ENCODE measurements at regions not wholly inside any gene's neighbourhood (a gene's known extent, or its start where the extent isn't known, plus 50 kb on each side); places are given as distances from the start of the nearest gene placed in this dataset.
A peak's percentile ranks its signal among the peaks of the same experiment; 100 is the strongest.
"Not testable (repeated sequence)": the region's sequence is repeated elsewhere in the genome, so short reads cannot be mapped to it uniquely, and the experiment has no call there.

GRCh38 chr20:47854687-47855212, 69.5 kb upstream of the SULF2 start:
- Histone ChIP-seq H3K27me3 (peaks cover 0 to 10% of the 10 kb centered on the region in 2 donors), H3K36me3 (no peaks in the 10 kb centered on the region), H3K4me1 (no peaks in the 10 kb centered on the region), H3K4me3 (no peak overlapping the region), H3K27ac (no peak overlapping the region), H3K9me3 (no peaks in the 10 kb centered on the region)
- intact Hi-C loops (cut with DNase I) = no loop called here
- ATAC-seq (peak; percentile 53), DNase-seq (no peak)
- TF ChIP-seq, protein P1, sequence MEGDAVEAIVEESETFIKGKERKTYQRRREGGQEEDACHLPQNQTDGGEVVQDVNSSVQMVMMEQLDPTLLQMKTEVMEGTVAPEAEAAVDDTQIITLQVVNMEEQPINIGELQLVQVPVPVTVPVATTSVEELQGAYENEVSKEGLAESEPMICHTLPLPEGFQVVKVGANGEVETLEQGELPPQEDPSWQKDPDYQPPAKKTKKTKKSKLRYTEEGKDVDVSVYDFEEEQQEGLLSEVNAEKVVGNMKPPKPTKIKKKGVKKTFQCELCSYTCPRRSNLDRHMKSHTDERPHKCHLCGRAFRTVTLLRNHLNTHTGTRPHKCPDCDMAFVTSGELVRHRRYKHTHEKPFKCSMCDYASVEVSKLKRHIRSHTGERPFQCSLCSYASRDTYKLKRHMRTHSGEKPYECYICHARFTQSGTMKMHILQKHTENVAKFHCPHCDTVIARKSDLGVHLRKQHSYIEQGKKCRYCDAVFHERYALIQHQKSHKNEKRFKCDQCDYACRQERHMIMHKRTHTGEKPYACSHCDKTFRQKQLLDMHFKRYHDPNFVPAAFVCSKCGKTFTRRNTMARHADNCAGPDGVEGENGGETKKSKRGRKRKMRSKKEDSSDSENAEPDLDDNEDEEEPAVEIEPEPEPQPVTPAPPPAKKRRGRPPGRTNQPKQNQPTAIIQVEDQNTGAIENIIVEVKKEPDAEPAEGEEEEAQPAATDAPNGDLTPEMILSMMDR (IDR thresholded peaks at IDR 0.05) = no peak

GRCh38 chr20:47851774-47852173, 66.5 kb upstream of the SULF2 start:
- ATAC-seq = no peak
- TF ChIP-seq, protein P1 (IDR thresholded peaks at IDR 0.05) = no peak
- H3K36me3 ChIP-seq = no peaks in the 10 kb centered on the region
- H3K27ac ChIP-seq = no peak overlapping the region
- intact Hi-C loops (cut with DNase I) = no loop called here
- no peaks in the 10 kb centered on the region for H3K9me3 ChIP-seq
- H3K27me3 ChIP-seq = peaks cover 0 to 17% of the 10 kb centered on the region in 2 donors
- DNase-seq = no peak
- H3K4me1 ChIP-seq = no peaks in the 10 kb centered on the region
- no peak overlapping the region for H3K4me3 ChIP-seq

DNA sequence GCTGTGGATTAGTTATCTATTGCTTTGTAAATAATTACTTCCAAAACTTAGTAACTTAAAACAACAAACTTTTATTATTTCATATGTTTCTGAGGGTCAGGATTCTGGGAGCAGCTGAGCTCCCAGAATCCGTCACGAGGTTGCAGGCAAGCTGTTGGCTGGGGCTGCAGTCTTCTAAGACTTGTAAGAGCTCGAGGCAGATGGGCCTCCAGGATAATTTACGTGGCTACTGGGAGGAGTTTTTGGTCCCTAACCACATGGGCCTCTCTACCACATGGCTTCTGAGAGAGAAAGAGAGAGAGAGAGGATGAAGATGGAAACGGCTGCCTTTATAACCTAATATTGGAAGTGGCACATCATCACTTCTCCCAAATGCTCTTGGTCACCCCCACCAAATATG, 64.9 kb upstream of the SULF2 start:
- H3K4me1 ChIP-seq = no peaks in the 10 kb centered on the region
- peaks cover 0 to 17% of the 10 kb centered on the region in 2 donors for H3K27me3 ChIP-seq
- TF ChIP-seq, protein P1 (IDR thresholded peaks at IDR 0.05) = no peak
- no peaks in the 10 kb centered on the region for H3K9me3 ChIP-seq
- H3K4me3 ChIP-seq = no peak overlapping the region
- DNase-seq (no peak), ATAC-seq (no peak)
- intact Hi-C loops (cut with DNase I) = no loop called here
- H3K36me3 ChIP-seq = no peaks in the 10 kb centered on the region
- H3K27ac ChIP-seq = no peak overlapping the region

GRCh38 chr20:47849596-47849995, 64.3 kb upstream of the SULF2 start:
- no peaks in the 10 kb centered on the region for H3K9me3 ChIP-seq
- H3K4me3 ChIP-seq = no peak overlapping the region
- TF ChIP-seq, protein P1 (IDR thresholded peaks at IDR 0.05) = no peak
- peaks cover 0 to 17% of the 10 kb centered on the region in 2 donors for H3K27me3 ChIP-seq
- ATAC-seq = no peak
- intact Hi-C loops (cut with DNase I) = no loop called here
- DNase-seq = no peak
- H3K4me1 ChIP-seq = no peaks in the 10 kb centered on the region
- no peak overlapping the region for H3K27ac ChIP-seq
- H3K36me3 ChIP-seq = no peaks in the 10 kb centered on the region

- TF ChIP-seq, protein P1 (IDR thresholded peaks at IDR 0.05) = no peak
- no peak for DNase-seq
- intact Hi-C loops (cut with DNase I) = no loop called here
- Histone ChIP-seq H3K27ac (no peak overlapping the region), H3K36me3 (no peaks in the 10 kb centered on the region), H3K9me3 (no peaks in the 10 kb centered on the region), H3K4me3 (no peak overlapping the region), H3K4me1 (no peaks in the 10 kb centered on the region), H3K27me3 (peaks cover 0 to 17% of the 10 kb centered on the region in 2 donors)
- ATAC-seq = no peak
Observed at GRCh38 chr20:47849006-47849405, 63.7 kb upstream of the SULF2 start.

DNA sequence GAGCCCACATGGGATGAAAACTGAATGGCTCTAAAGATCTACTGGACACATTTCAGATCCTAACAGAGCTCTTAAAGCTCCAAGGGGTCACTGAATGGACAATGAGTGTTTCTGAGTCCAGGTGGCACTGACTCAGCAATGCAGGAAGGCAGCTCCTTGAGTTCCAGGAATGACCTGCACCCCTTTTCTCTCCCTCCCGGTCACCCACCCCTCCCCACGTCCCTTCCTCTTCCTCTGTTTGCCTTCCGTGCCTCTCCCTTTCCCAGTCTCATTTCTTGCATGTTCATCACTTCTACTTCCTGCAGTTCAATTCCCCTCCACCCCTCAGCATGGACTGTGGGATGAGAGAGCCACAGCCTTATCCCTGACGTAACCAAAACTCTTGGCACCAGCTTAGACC, 63.3 kb upstream of the SULF2 start:
- H3K36me3 ChIP-seq; ATAC-seq; H3K27ac ChIP-seq; DNase-seq; H3K4me3 ChIP-seq; intact Hi-C loops (cut with DNase I); H3K4me1 ChIP-seq; H3K9me3 ChIP-seq: not testable (repeated sequence)
- peaks cover 0 to 17% of the 10 kb centered on the region in 2 donors for H3K27me3 ChIP-seq
